Activated naive CD4-positive, alpha-beta T cell treated with anti-CD3 and anti-CD28 coated beads for 36 hours (primary cell): ENCODE measurements at regions not wholly inside any gene's neighbourhood (a gene's known extent, or its start where the extent isn't known, plus 50 kb on each side); places are given as distances from the start of the nearest gene placed in this dataset.

Experiments used
- CTCF ChIA-PET: fragments of 350-600 bp; sonication (Branson Sonifier 250); formaldehyde crosslinking; loops from one replicate; lab custom pipeline; 2021; ENCODE audit warnings: antibody characterized with exemption; lab: Charles Lee
- DNase-seq: peaks from one replicate; pipeline ENCODE4 v3.0.0-alpha.2; 2020
- H3K27ac Mint-ChIP-seq: one replicate; pipeline ENCODE4 v1.8.0; 2021; ENCODE audit warnings: mild to moderate bottlenecking, mixed read lengths
- H3K27me3 Mint-ChIP-seq: one replicate; pipeline ENCODE4 v1.8.0; 2021; ENCODE audit warnings: low read depth, mixed read lengths
- H3K36me3 Mint-ChIP-seq: one replicate; pipeline ENCODE4 v1.8.0; 2021; ENCODE audit warnings: low read depth, mixed read lengths
- H3K4me1 Mint-ChIP-seq: one replicate; pipeline ENCODE4 v1.8.0; 2021; ENCODE audit warnings: low read depth, mixed read lengths
- H3K4me3 Mint-ChIP-seq: one replicate; pipeline ENCODE4 v1.8.0; 2021; ENCODE audit warnings: mild to moderate bottlenecking, moderate library complexity, mixed read lengths
- H3K9me3 Mint-ChIP-seq: one replicate; pipeline ENCODE4 v1.8.0; 2021; ENCODE audit warnings: mixed read lengths
- intact Hi-C: fragments of 100-400 bp; cut with micrococcal nuclease; formaldehyde crosslinking; loops from one replicate; pipeline ENCODE4 v1.15.1; 2023

DNA sequence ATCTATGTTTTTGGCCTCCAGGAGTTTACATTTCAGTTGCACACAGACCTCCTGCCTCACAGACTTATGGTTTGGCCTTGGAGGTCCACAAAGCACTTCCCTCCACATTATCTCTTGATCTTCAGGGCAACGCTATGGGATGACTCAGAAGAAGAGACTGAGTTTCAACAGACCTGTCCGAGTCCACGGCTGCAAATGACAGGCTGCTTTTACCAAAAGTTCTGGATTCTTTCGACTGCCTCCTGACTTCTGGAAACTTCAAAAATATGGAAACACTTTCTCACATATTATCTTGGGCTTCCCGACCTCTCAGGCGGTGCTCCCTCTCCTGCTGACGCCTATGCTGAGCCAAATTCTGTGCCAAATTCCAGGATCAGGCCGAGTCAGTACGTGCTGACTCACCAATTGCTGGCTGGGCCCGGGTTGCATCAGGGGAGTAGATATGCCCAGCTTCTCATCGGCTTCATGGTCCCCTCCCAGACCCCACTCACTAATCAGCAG, 190.2 kb downstream of the BMP7 start:
- Mint-ChIP-seq H3K4me1 (peaks cover 4% of the 10 kb centered on the region), H3K27me3 (peaks cover 19% of the 10 kb centered on the region), H3K27ac (no peak overlapping the region), H3K9me3 (peaks cover 12% of the 10 kb centered on the region), H3K36me3 (no peaks in the 10 kb centered on the region), H3K4me3 (no peak overlapping the region)
- intact Hi-C loops: no loop called here
- no peak for DNase-seq
- CTCF ChIA-PET: no interaction called here

DNA sequence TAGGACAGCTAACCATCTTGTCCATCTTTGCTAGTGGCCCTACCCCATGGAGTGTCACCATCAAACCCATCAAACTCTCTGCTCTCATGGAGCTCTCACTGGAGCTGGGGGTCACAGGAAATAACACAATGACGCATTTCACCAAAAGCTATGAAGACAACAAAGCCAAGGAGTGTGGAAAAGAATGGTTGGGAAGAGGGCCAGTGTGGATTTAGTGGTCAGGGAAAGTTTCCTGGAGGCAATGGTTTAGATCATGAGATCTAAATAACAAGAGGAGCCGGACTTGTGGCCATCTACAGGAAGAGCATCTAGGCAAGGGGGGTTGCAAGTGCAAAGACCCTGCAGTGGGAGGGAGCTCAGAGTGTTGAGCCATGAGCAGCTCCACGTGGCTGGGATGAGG, 189.5 kb downstream of the BMP7 start:
- Mint-ChIP-seq H3K36me3 (no peaks in the 10 kb centered on the region), H3K27me3 (peaks cover 12% of the 10 kb centered on the region), H3K27ac (no peak overlapping the region), H3K9me3 (peaks cover 12% of the 10 kb centered on the region), H3K4me1 (no peaks in the 10 kb centered on the region), H3K4me3 (no peak overlapping the region)
- CTCF ChIA-PET: interaction anchor here (1.1 kb wide), 1 partner anchor 13 kb away, joined by 4 read pairs; no protein-coding TSS in a partner anchor
- no peak for DNase-seq
- intact Hi-C loops: no loop called here

DNA sequence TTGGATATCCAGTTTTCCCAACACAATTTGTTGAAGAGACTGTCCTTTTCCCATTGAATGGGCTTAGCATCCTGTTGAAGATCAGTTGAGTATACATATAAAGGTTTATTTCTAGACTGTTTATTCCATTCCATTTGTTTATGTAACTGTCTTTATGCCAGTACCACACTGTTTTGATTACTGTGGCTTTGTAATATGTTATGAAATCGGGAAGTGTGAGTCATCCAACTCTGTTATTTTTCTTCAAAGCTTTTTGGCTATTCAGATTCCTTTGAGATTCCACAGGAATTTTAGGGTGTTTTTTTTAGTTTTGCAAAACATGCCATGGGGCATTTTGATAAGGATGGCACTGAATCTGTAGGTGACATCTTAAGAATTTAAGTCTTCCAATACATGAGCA, 188.3 kb downstream of the BMP7 start:
- CTCF ChIA-PET: no interaction called here
- H3K27me3 Mint-ChIP-seq: peaks cover 8% of the 10 kb centered on the region
- no peak overlapping the region for H3K4me3 Mint-ChIP-seq
- peaks cover 12% of the 10 kb centered on the region for H3K9me3 Mint-ChIP-seq
- no peak overlapping the region for H3K27ac Mint-ChIP-seq
- H3K4me1 Mint-ChIP-seq: no peaks in the 10 kb centered on the region
- H3K36me3 Mint-ChIP-seq: no peaks in the 10 kb centered on the region
- no peak for DNase-seq
- intact Hi-C loops: no loop called here

GRCh38 chr20:57079031-57080005, 187.1 kb downstream of the BMP7 start:
- Mint-ChIP-seq H3K36me3 (no peaks in the 10 kb centered on the region), H3K27me3 (peaks cover 7% of the 10 kb centered on the region), H3K27ac (no peak overlapping the region), H3K4me1 (no peaks in the 10 kb centered on the region), H3K9me3 (peaks cover 12% of the 10 kb centered on the region), H3K4me3 (no peak overlapping the region)
- intact Hi-C loops: no loop called here
- CTCF ChIA-PET: no interaction called here
- DNase-seq: no peak

- H3K27me3 Mint-ChIP-seq: peaks cover 7% of the 10 kb centered on the region
- intact Hi-C loops: no loop called here
Measured at GRCh38 chr20:57080796-57081195, 185.6 kb downstream of the BMP7 start.

DNA sequence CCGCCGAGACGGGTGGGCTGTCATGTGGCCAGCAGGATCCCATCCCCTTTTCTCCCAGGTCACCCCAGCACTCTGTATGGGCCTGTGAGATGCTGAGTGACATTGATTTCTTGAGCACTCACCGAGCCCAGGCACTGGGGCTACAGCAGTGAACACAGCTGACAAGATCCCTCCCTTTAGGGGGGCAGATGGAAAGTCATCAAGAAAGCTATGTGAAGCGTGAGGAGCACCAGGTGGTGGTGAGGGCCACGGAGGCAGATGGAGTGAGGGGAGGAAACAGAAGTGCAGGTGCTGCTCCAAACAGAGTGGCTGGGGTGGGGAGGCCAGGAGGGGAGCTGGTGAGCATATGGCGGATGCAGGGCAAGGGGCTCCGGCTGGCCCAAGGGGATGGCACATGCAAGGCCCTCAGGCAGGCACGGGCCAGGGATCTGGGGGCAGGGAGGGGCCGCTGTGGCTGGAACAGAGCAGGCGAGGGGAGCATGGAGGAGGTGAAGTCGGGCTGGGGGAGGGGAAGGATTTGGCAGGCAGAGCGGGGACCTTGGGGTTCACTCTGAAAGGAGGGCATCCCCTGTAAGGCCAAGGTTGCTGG, 184.0 kb downstream of the BMP7 start:
- Mint-ChIP-seq H3K27ac (no peak overlapping the region), H3K9me3 (peaks cover 8% of the 10 kb centered on the region), H3K4me3 (no peak overlapping the region), H3K4me1 (no peaks in the 10 kb centered on the region), H3K36me3 (no peaks in the 10 kb centered on the region), H3K27me3 (peaks cover 9% of the 10 kb centered on the region)
- CTCF ChIA-PET: no interaction called here
- DNase-seq: no peak
- intact Hi-C loops: no loop called here

More at GRCh38 chr20:57080796-57081195, 185.6 kb downstream of the BMP7 start:
- Mint-ChIP-seq H3K36me3 (no peaks in the 10 kb centered on the region), H3K27ac (no peak overlapping the region), H3K4me3 (no peak overlapping the region), H3K4me1 (no peaks in the 10 kb centered on the region), H3K9me3 (peaks cover 12% of the 10 kb centered on the region)
- CTCF ChIA-PET: no interaction called here
- DNase-seq: no peak

- no peak for DNase-seq
- peaks cover 9% of the 10 kb centered on the region for H3K27me3 Mint-ChIP-seq
- intact Hi-C loops: no loop called here
- CTCF ChIA-PET: no interaction called here
- peaks cover 8% of the 10 kb centered on the region for H3K9me3 Mint-ChIP-seq
- no peaks in the 10 kb centered on the region for H3K36me3 Mint-ChIP-seq
- H3K4me1 Mint-ChIP-seq: no peaks in the 10 kb centered on the region
- H3K4me3 Mint-ChIP-seq: no peak overlapping the region
- H3K27ac Mint-ChIP-seq: no peak overlapping the region
Measured at GRCh38 chr20:57083072-57083471, 183.4 kb downstream of the BMP7 start.

DNA sequence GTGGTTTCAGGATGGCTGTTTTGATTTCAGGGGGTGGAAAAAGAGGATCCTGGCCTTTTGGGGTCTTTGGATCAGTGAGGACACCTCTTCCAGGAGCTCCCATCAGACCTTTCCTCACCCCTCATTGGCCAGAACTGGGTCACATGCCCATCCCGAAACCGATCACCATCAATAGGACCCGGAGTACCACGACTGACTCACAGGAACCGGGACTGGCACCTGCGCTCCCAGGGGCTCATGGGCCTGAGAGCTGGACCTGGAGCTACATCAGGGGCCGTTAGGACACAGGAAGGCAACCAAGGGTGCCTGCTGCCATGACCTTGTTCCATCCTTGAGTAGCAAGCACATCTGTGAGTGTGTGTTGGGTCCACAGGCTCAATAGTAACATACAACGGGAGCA, 180.4 kb downstream of the BMP7 start:
- H3K4me3 Mint-ChIP-seq: no peak overlapping the region
- H3K4me1 Mint-ChIP-seq: peaks cover under 1% of the 10 kb centered on the region
- CTCF ChIA-PET: interaction anchor here (2.0 kb wide), 1 partner anchor 260 kb away, joined by 7 read pairs; no protein-coding TSS in a partner anchor
- intact Hi-C loops: no loop called here
- H3K36me3 Mint-ChIP-seq: no peaks in the 10 kb centered on the region
- H3K27ac Mint-ChIP-seq: no peak overlapping the region
- no peak for DNase-seq
- H3K9me3 Mint-ChIP-seq: no peaks in the 10 kb centered on the region
- peaks cover 9% of the 10 kb centered on the region for H3K27me3 Mint-ChIP-seq

DNA sequence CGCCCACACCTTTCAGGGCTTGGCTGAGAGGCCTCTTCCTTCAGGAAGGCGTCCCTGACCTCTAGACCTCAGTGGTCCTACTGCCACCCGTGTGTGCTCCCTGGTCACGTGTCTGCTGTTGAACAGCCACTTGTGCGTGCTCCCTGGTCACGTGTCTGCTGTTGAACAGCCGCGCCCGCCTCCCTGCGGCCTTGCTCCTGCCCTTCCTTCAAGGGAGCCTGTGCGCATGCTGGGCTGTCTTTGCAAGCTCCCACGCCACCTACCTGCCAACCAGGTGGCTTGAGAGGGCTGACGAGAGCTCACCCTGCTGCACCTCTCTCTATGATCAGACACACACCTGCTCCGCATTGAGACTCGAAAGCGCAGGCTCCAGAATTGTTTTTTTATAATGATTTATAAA, 179.3 kb downstream of the BMP7 start:
- no peak for DNase-seq
- Mint-ChIP-seq H3K4me1 (peaks cover 7% of the 10 kb centered on the region), H3K27me3 (peaks cover 9% of the 10 kb centered on the region), H3K36me3 (no peaks in the 10 kb centered on the region), H3K9me3 (no peaks in the 10 kb centered on the region), H3K27ac (no peak overlapping the region), H3K4me3 (no peak overlapping the region)
- CTCF ChIA-PET: interaction anchor here (1.0 to 2.0 kb wide), 3 partner anchors 246 to 540 kb away, joined by 3 to 7 read pairs (median 4); no protein-coding TSS in a partner anchor
- intact Hi-C loops: no loop called here

- no peak overlapping the region for H3K4me3 Mint-ChIP-seq
Measured at GRCh38 chr20:57087705-57088104, 178.7 kb downstream of the BMP7 start.

DNA sequence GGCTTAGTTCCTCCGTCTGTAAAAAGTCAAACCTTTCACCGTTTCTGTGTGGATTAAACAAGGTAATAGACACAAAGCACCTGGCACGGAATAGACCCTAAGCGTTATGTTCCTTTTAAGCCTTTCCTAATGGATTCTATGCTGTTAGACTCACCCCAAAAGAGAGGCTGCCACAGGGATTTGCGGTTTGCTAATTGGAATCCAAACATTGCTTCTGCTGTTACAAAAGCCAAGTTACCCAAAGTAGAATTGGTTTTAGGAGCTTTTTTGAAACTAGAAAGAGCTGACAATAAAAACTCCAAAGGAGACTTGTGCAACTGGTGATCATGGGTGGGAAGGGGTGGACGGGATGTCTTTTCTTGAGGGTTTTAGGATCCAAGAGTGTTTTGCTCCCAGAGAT, 178.0 kb downstream of the BMP7 start:
- no peak overlapping the region for H3K4me3 Mint-ChIP-seq
- CTCF ChIA-PET: no interaction called here
- no peaks in the 10 kb centered on the region for H3K9me3 Mint-ChIP-seq
- no peak for DNase-seq
- H3K36me3 Mint-ChIP-seq: no peaks in the 10 kb centered on the region
- peaks cover 9% of the 10 kb centered on the region for H3K27me3 Mint-ChIP-seq
- H3K4me1 Mint-ChIP-seq: peaks cover 11% of the 10 kb centered on the region
- no peak overlapping the region for H3K27ac Mint-ChIP-seq
- intact Hi-C loops: no loop called here

More at GRCh38 chr20:57087705-57088104, 178.7 kb downstream of the BMP7 start:
- CTCF ChIA-PET: interaction anchor here (1.0 to 2.0 kb wide), 3 partner anchors 245 to 541 kb away, joined by 3 to 7 read pairs (median 4); no protein-coding TSS in a partner anchor
- no peak for DNase-seq
- Mint-ChIP-seq H3K36me3 (no peaks in the 10 kb centered on the region), H3K4me1 (peaks cover 11% of the 10 kb centered on the region), H3K27ac (no peak overlapping the region), H3K9me3 (no peaks in the 10 kb centered on the region), H3K27me3 (peaks cover 9% of the 10 kb centered on the region)
- intact Hi-C loops: no loop called here

- Mint-ChIP-seq H3K4me3 (no peak overlapping the region), H3K9me3 (no peaks in the 10 kb centered on the region), H3K36me3 (no peaks in the 10 kb centered on the region), H3K27ac (no peak overlapping the region), H3K4me1 (peaks cover 11% of the 10 kb centered on the region), H3K27me3 (peaks cover 9% of the 10 kb centered on the region)
- CTCF ChIA-PET: interaction anchor here (0.8 to 3.0 kb wide), 12 partner anchors 13 to 426 kb away, joined by 3 to 16 read pairs (median 4); no protein-coding TSS in a partner anchor
- peak; percentile 82 for DNase-seq
- intact Hi-C loops: no loop called here
Measured at GRCh38 chr20:57089699-57090144, 176.7 kb downstream of the BMP7 start.
